HepG2 (cell line): ENCODE measurements at regions not wholly inside any gene's neighbourhood (a gene's known extent, or its start where the extent isn't known, plus 50 kb on each side); places are given as distances from the start of the nearest gene placed in this dataset.

Experiments used
- MATR3 ChIP-seq: sonication (generic); formaldehyde crosslinking; IDR thresholded peaks from 2 replicates; pipeline ENCODE4 v1.4.0; 2020; ENCODE audit warnings: missing genetic modification reagents
- MTF2 ChIP-seq: sonication (generic); formaldehyde crosslinking; IDR thresholded peaks from 2 replicates; pipeline ENCODE4 v1.5.0; 2020; ENCODE audit warnings: missing genetic modification reagents, borderline replicate concordance
- NFIC ChIP-seq: IDR thresholded peaks from 2 replicates; pipeline ENCODE4 v1.6.1; 2012; ENCODE audit warnings: mild to moderate bottlenecking, low read length, inconsistent platforms
- PAWR ChIP-seq: sonication (generic); formaldehyde crosslinking; IDR thresholded peaks from 2 replicates; pipeline ENCODE4 v1.4.0; 2020; ENCODE audit warnings: missing genetic modification reagents, mild to moderate bottlenecking, borderline replicate concordance
- RORA ChIP-seq: sonication (generic); formaldehyde crosslinking; IDR thresholded peaks from 2 replicates; pipeline ENCODE4 v1.5.0; 2020; ENCODE audit warnings: mild to moderate bottlenecking, missing genetic modification reagents, moderate library complexity
- SOX13 ChIP-seq, 3 experiments: fragments of 450-650 bp in 1 of 3; sonication (generic) in 1 of 3; formaldehyde crosslinking in 1 of 3; IDR thresholded peaks in 2 of 3; conservative IDR thresholded peaks in 1 of 3; 2 replicates each; pipeline versions ENCODE4 v1.5.0 to v1.6.1; 2016 to 2020; ENCODE audit warnings: antibody characterized with exemption in 1 of 3, mild to moderate bottlenecking in 1 of 3, missing compliant biosample characterization in 1 of 3, missing genetic modification reagents in 1 of 3, moderate library complexity in 1 of 3
- TCF7 ChIP-seq: sonication (generic); IDR thresholded peaks from 2 replicates; pipeline ENCODE4 v1.6.1; 2016; ENCODE audit warnings: antibody characterized with exemption, low read depth
- YEATS4 ChIP-seq: sonication (generic); formaldehyde crosslinking; IDR thresholded peaks from 2 replicates; pipeline ENCODE4 v1.4.0; 2020; ENCODE audit warnings: missing genetic modification reagents, borderline replicate concordance
- ZBTB20 ChIP-seq: sonication (generic); formaldehyde crosslinking; IDR thresholded peaks from 2 replicates; pipeline ENCODE4 v1.8.1; 2023; ENCODE audit warnings: missing genetic modification reagents, low read depth, mild to moderate bottlenecking, borderline replicate concordance
- ZBTB8A ChIP-seq: sonication (generic); formaldehyde crosslinking; IDR thresholded peaks from 2 replicates; pipeline ENCODE4 v1.4.0; 2020; ENCODE audit warnings: mild to moderate bottlenecking, low read depth, missing genetic modification reagents, borderline replicate concordance
- ZNF44 ChIP-seq: sonication (generic); formaldehyde crosslinking; IDR thresholded peaks from 2 replicates; pipeline ENCODE4 v1.5.1; 2020; ENCODE audit warnings: mild to moderate bottlenecking, missing genetic modification reagents
- ZNF503 ChIP-seq: sonication (generic); formaldehyde crosslinking; IDR thresholded peaks from 2 replicates; pipeline ENCODE4 v1.4.0; 2020; ENCODE audit warnings: missing genetic modification reagents
- ZNF670 ChIP-seq: sonication (generic); formaldehyde crosslinking; IDR thresholded peaks from 2 replicates; pipeline ENCODE4 v1.8.0; 2022; ENCODE audit warnings: mild to moderate bottlenecking, missing genetic modification reagents, borderline replicate concordance
- ZNF792 ChIP-seq: IDR thresholded peaks from 2 replicates; pipeline ENCODE4 v1.6.1; 2016
- ZNF839 ChIP-seq: sonication (generic); formaldehyde crosslinking; IDR thresholded peaks from 2 replicates; pipeline ENCODE4 v1.4.0; 2020; ENCODE audit warnings: missing genetic modification reagents, mild to moderate bottlenecking, borderline replicate concordance
- TF ChIP-seq, protein P1 (sequence below): sonication (generic); formaldehyde crosslinking; IDR thresholded peaks from 2 replicates; pipeline ENCODE4 v1.8.1; 2023; ENCODE audit warnings: mild to moderate bottlenecking, inconsistent platforms, moderate library complexity, missing genetic modification reagents, borderline replicate concordance
- TF ChIP-seq, protein P2 (sequence below): sonication (generic); formaldehyde crosslinking; conservative IDR thresholded peaks from 2 replicates; pipeline ENCODE4 v1.8.0; 2022; ENCODE audit warnings: mild to moderate bottlenecking, moderate library complexity, missing genetic modification reagents
- TF ChIP-seq, protein P3 (sequence below): sonication (generic); formaldehyde crosslinking; conservative IDR thresholded peaks from 2 replicates; pipeline ENCODE4 v1.4.0; 2020; ENCODE audit warnings: mild to moderate bottlenecking, missing genetic modification reagents, moderate library complexity
- TF ChIP-seq, protein P4 (sequence below): sonication (generic); formaldehyde crosslinking; IDR thresholded peaks from 2 replicates; pipeline ENCODE4 v1.8.1; 2023; ENCODE audit warnings: mild to moderate bottlenecking, moderate library complexity, missing genetic modification reagents

DNA sequence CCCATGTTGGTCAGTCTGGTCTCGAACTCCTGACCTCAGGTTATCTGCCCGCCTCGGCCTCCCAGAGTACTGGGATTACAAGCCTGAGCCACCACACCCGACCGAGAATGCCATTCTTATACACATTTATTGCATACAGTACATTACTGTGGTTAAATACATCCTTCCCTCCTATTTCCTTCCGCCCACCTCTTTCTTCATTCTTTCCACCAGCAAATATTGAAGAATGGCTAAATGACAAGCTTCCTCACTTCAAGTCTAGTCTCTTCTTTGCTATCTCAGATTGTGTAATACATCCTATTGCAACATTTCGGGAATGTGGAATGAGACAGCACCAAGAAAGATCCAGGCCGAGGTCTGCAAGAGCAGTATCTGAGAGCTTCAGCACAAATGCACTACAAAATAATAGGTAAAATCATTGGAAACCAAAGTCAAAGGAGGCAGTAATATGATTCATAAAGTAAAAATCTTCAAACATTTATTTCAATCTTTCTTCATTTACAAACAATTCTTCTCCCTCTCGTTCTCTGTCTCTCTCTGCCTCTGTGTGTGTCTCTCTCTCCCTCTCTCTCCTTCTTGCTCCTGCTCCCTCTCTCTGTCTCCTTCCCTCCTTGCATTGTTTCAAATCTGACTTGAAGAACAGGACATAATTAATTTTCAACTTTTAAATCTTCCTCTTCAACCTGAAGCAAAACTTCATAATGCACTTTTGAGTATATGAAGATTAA, 94.7 kb upstream of the TGFBR2 start (continued):
- TF ChIP-seq ZNF503 (0 out of 2 replicates have a peak, but pooled peaks have one; percentile 18), ZNF792 (CRISPR knock-in tag) (peak; percentile 74), ZNF670 (CRISPR knock-in tag) (no peak), PAWR (no peak), RORA (CRISPR knock-in tag) (no peak), ZBTB20 (CRISPR knock-in tag) (no peak), TCF7 (peak; percentile 36; the same call in 1 of the 2 replicates), YEATS4 (no peak), SOX13 (IDR thresholded peaks at IDR 0.05) (no peak; the same call in 1 of the 2 replicates), SOX13 (CRISPR knock-in tag; conservative IDR thresholded peaks at IDR 0.05 in 1 of 2, IDR thresholded peaks at IDR 0.05 in 1 of 2) (peak in 1 of 2 experiments; percentile 90; a peak in 2 of 4 replicates), ZBTB8A (no peak), MTF2 (no peak), MATR3 (CRISPR knock-in tag) (no peak), NFIC (peak; percentile 62; the same call in 1 of the 2 replicates), ZNF839 (CRISPR knock-in tag) (no peak), ZNF44 (CRISPR knock-in tag) (no peak)
- TF ChIP-seq, protein P1, sequence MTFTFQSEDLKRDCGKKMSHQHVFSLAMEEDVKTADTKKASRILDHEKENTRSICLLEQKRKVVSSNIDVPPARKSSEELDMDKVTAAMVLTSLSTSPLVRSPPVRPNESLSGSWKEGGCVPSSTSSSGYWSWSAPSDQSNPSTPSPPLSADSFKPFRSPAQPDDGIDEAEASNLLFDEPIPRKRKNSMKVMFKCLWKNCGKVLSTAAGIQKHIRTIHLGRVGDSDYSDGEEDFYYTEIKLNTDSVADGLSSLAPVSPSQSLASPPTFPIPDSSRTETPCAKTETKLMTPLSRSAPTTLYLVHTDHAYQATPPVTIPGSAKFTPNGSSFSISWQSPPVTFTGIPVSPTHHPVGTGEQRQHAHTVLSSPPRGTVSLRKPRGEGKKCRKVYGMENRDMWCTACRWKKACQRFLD (CRISPR knock-in tag), result no peak
- TF ChIP-seq, protein P2, sequence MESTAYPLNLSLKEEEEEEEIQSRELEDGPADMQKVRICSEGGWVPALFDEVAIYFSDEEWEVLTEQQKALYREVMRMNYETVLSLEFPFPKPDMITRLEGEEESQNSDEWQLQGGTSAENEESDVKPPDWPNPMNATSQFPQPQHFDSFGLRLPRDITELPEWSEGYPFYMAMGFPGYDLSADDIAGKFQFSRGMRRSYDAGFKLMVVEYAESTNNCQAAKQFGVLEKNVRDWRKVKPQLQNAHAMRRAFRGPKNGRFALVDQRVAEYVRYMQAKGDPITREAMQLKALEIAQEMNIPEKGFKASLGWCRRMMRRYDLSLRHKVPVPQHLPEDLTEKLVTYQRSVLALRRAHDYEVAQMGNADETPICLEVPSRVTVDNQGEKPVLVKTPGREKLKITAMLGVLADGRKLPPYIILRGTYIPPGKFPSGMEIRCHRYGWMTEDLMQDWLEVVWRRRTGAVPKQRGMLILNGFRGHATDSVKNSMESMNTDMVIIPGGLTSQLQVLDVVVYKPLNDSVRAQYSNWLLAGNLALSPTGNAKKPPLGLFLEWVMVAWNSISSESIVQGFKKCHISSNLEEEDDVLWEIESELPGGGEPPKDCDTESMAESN (CRISPR knock-in tag), result peak; percentile 62; the same call in 1 of the 2 replicates
- TF ChIP-seq, protein P3, sequence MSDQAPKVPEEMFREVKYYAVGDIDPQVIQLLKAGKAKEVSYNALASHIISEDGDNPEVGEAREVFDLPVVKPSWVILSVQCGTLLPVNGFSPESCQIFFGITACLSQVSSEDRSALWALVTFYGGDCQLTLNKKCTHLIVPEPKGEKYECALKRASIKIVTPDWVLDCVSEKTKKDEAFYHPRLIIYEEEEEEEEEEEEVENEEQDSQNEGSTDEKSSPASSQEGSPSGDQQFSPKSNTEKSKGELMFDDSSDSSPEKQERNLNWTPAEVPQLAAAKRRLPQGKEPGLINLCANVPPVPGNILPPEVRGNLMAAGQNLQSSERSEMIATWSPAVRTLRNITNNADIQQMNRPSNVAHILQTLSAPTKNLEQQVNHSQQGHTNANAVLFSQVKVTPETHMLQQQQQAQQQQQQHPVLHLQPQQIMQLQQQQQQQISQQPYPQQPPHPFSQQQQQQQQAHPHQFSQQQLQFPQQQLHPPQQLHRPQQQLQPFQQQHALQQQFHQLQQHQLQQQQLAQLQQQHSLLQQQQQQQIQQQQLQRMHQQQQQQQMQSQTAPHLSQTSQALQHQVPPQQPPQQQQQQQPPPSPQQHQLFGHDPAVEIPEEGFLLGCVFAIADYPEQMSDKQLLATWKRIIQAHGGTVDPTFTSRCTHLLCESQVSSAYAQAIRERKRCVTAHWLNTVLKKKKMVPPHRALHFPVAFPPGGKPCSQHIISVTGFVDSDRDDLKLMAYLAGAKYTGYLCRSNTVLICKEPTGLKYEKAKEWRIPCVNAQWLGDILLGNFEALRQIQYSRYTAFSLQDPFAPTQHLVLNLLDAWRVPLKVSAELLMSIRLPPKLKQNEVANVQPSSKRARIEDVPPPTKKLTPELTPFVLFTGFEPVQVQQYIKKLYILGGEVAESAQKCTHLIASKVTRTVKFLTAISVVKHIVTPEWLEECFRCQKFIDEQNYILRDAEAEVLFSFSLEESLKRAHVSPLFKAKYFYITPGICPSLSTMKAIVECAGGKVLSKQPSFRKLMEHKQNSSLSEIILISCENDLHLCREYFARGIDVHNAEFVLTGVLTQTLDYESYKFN, result peak; percentile 36; the same call in 1 of the 2 replicates
- TF ChIP-seq, protein P4, sequence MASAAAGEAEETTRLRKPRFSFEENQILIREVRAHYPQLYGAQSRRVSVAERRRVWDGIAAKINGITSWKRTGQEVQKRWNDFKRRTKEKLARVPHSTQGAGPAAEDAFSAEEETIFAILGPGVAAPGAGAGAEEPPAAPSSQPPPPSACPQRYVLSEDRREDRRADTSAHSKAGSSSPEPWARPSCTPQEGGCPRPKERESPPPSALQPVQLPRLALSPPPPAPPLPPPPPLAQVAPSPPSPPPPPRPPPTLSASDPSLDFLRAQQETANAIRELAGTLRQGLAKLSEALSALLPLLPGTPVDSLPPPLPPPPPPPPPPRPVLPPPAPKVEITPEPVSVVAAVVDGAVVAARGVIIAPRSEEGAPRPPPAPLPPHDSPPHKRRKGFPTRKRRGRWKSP, result peak; percentile 24; the same call in 1 of the 2 replicates
